ENCODE measurements at regions not wholly inside any gene's neighbourhood (a gene's known extent, or its start where the extent isn't known, plus 50 kb on each side); places are given as distances from the start of the nearest gene placed in this dataset.

DNA sequence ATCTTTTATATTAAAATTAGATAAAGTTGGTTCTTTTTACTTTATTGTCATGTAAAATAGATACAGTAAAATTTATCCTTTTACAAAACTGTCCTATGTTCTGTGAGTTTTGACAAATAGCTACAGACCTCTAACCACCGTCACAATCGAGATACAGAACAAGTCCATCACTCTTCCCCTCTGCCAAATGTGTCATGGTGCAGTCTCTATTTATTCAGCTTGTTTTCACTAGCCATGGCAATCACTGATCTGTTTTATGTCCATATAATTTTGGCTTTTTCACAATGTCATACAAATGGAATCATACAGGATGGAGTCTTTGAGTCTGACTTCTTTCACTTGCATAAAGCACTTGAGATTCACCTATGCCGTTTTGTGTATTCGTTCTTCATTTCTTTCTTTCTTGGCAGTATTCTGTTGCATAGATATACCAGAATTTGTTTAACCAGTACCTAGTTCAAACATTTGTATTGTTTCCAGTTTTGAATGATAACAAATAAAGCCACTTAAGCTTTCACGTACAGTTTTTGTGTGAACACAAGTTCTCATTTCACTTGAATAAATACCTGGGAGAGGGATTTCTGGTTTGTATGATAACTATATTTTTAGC, 273.2 kb upstream of the MPDZ start:
- Histone ChIP-seq H2BK5ac (ENCODE audit: insufficient read length, low read length) (no peak overlapping the region), H3K4ac (ENCODE audit: low read depth, low read length) (no peak overlapping the region), H4K5ac (ENCODE audit: insufficient read length, low read depth, low read length) (no peak overlapping the region), H2AK5ac (ENCODE audit: insufficient read length, low read length) (no peak overlapping the region), H3K79me2 (ENCODE audit: insufficient read depth, low read length) (no peaks in the 10 kb centered on the region), H3K9ac (ENCODE audit: extremely low read depth, insufficient read length, low read length) (no peak overlapping the region), H3K79me1 (ENCODE audit: insufficient read depth, low read depth, low read length, poor library complexity, severe bottlenecking) (no peaks in the 10 kb centered on the region), H3K9me3 (ENCODE audit: control insufficient read depth, low read depth, low read length) (no peaks in the 10 kb centered on the region), H3K23ac (ENCODE audit: insufficient read length, low read depth, low read length) (no peak overlapping the region), H2BK120ac (ENCODE audit: low read depth, low read length, poor library complexity, severe bottlenecking) (no peak overlapping the region), H2BK12ac (ENCODE audit: insufficient read length, low read depth, low read length) (no peak overlapping the region), H3K4me1 (ENCODE audit: insufficient read depth, low read length) (peaks cover 3% of the 10 kb centered on the region; the same call in 1 of the 2 replicates), H3K56ac (ENCODE audit: insufficient read length, low read depth, low read length) (no peak overlapping the region), H4K91ac (ENCODE audit: insufficient read length, low read depth, low read length) (no peak overlapping the region), H4K20me1 (ENCODE audit: control insufficient read depth, insufficient read depth, insufficient read length) (no peaks in the 10 kb centered on the region), H3K14ac (ENCODE audit: insufficient read depth, low read length) (no peak overlapping the region), H4K8ac (replicated peaks; ENCODE audit: insufficient read length, low read depth, low read length) (no peak overlapping the region), H3K27ac (ENCODE audit: insufficient read length, low read depth, low read length) (no peak overlapping the region), H3K18ac (ENCODE audit: insufficient read length, low read depth, low read length) (no peak overlapping the region), H3T11ph (ENCODE audit: low read length) (no peak overlapping the region), H2BK20ac (ENCODE audit: low read depth, low read length, poor library complexity, severe bottlenecking) (no peak overlapping the region), H3K23me2 (ENCODE audit: insufficient read length, low read depth, low read length, poor library complexity, severe bottlenecking) (no peaks in the 10 kb centered on the region), H3K4me2 (ENCODE audit: insufficient read depth, insufficient read length, low read length) (no peak overlapping the region), H3K27me3 (ENCODE audit: insufficient read depth, low read length) (no peaks in the 10 kb centered on the region), H2BK15ac (ENCODE audit: low read depth, low read length) (no peak overlapping the region), H2AFZ (ENCODE audit: low read length) (no peak overlapping the region)
- no CpG with 5 or more reads among the region's 5 CpGs for WGBS (ENCODE audit: extremely low coverage, insufficient read length, low lambda C conversion rate)
- no peak overlapping the region for H3K4me3 Mint-ChIP-seq
- no peak for DNase-seq
- TF ChIP-seq, protein P1, sequence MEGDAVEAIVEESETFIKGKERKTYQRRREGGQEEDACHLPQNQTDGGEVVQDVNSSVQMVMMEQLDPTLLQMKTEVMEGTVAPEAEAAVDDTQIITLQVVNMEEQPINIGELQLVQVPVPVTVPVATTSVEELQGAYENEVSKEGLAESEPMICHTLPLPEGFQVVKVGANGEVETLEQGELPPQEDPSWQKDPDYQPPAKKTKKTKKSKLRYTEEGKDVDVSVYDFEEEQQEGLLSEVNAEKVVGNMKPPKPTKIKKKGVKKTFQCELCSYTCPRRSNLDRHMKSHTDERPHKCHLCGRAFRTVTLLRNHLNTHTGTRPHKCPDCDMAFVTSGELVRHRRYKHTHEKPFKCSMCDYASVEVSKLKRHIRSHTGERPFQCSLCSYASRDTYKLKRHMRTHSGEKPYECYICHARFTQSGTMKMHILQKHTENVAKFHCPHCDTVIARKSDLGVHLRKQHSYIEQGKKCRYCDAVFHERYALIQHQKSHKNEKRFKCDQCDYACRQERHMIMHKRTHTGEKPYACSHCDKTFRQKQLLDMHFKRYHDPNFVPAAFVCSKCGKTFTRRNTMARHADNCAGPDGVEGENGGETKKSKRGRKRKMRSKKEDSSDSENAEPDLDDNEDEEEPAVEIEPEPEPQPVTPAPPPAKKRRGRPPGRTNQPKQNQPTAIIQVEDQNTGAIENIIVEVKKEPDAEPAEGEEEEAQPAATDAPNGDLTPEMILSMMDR (conservative IDR thresholded peaks at IDR 0.05), result no peak
- H3K36me3 Mint-ChIP-seq (ENCODE audit: insufficient read depth in 1 of 3, low read depth in 3 of 3), result peaks cover 0 to 6% (median 5%) of the 10 kb centered on the region in 3 experiments; a peak in 3 of 7 replicates
- peaks cover 5 to 7% of the 10 kb centered on the region in 2 experiments; a peak in 3 of 4 replicates for H3K4me1 Mint-ChIP-seq
- no peaks in the 10 kb centered on the region for H3K27me3 Mint-ChIP-seq (ENCODE audit: low read depth)
- peaks cover 4 to 5% of the 10 kb centered on the region in 2 experiments; a peak in 3 of 5 replicates for H3K9me3 Mint-ChIP-seq
- no peak overlapping the region for H3K27ac Mint-ChIP-seq
